Testis (tissue), 2 donors: ENCODE measurements at regions not wholly inside any gene's neighbourhood (a gene's known extent, or its start where the extent isn't known, plus 50 kb on each side); places are given as distances from the start of the nearest gene placed in this dataset.

Source experiments
- CTCF ChIP-seq, 3 experiments: fragments of 450-650 bp in 2 of 3; fragments of 200-600 bp in 1 of 3; sonication (generic) in 1 of 3; IDR thresholded peaks; one replicate each; pipeline ENCODE4 v1.5.1; 2016 to 2019; ENCODE audit warnings: antibody characterized with exemption in 3 of 3, mild to moderate bottlenecking in 2 of 3, moderate library complexity in 1 of 3
- POLR2A ChIP-seq: fragments of 450-650 bp; IDR thresholded peaks from one replicate; pipeline ENCODE4 v1.6.1; 2017; ENCODE audit warnings: antibody characterized with exemption, mild to moderate bottlenecking, moderate library complexity

- no peak for TF ChIP-seq CTCF (IDR thresholded peaks at IDR 0.05)
- TF ChIP-seq POLR2A: no peak
Measured at GRCh38 chr12:61513499-61513898, 746.7 kb upstream of the USP15 start.
